ENCODE measurements at regions not wholly inside any gene's neighbourhood (a gene's known extent, or its start where the extent isn't known, plus 50 kb on each side); places are given as distances from the start of the nearest gene placed in this dataset.
A peak's percentile ranks its signal among the peaks of the same experiment; 100 is the strongest.
"Not testable (repeated sequence)": the region's sequence is repeated elsewhere in the genome, so short reads cannot be mapped to it uniquely, and the experiment has no call there.

- no peak for DNase-seq (ENCODE audit: low read depth in 4 of 4, low spot score in 3 of 4)
Observed at GRCh38 chr1:157410457-157410856, 141.9 kb downstream of the FCRL5 start.

- no peak for DNase-seq (ENCODE audit: low read depth in 4 of 4, low spot score in 3 of 4)
Observed at GRCh38 chr1:157409927-157410326, 142.4 kb downstream of the FCRL5 start.

GRCh38 chr1:157407917-157408525, 144.3 kb downstream of the FCRL5 start:
- no peak for DNase-seq (ENCODE audit: low read depth in 4 of 4, low spot score in 3 of 4)

- no peak for DNase-seq (ENCODE audit: low read depth in 4 of 4, low spot score in 3 of 4)
Observed at GRCh38 chr1:157407367-157407766, 144.9 kb downstream of the FCRL5 start.

GRCh38 chr1:157405662-157406061, 146.7 kb downstream of the FCRL5 start:
- DNase-seq (ENCODE audit: low read depth in 4 of 4, low spot score in 3 of 4): no peak

- DNase-seq (ENCODE audit: low read depth in 4 of 4, low spot score in 3 of 4): no peak
Observed at GRCh38 chr1:157404614-157405013, 147.7 kb downstream of the FCRL5 start.

- DNase-seq (ENCODE audit: low read depth in 4 of 4, low spot score in 3 of 4): no peak
Observed at GRCh38 chr1:157404063-157404501, 148.2 kb downstream of the FCRL5 start.

GRCh38 chr1:157403608-157404007, 148.7 kb downstream of the FCRL5 start:
- DNase-seq (ENCODE audit: low read depth in 4 of 4, low spot score in 3 of 4): no peak

- no peak for DNase-seq (ENCODE audit: low read depth in 4 of 4, low spot score in 3 of 4)
Observed at GRCh38 chr1:157403203-157403602, 149.1 kb downstream of the FCRL5 start.

- no peak for DNase-seq (ENCODE audit: low read depth in 4 of 4, low spot score in 3 of 4)
Observed at GRCh38 chr1:157400766-157401165, 151.5 kb downstream of the FCRL5 start.

- DNase-seq (ENCODE audit: low read depth in 4 of 4, low spot score in 3 of 4): no peak
Observed at GRCh38 chr1:157399984-157400382, 152.3 kb downstream of the FCRL5 start.

- no peak for DNase-seq (ENCODE audit: low read depth in 4 of 4, low spot score in 3 of 4)
Observed at GRCh38 chr1:157399343-157399983, 152.9 kb downstream of the FCRL5 start.

- DNase-seq (ENCODE audit: low read depth in 4 of 4, low spot score in 3 of 4): no peak
Observed at GRCh38 chr1:157390651-157391050, 161.7 kb downstream of the FCRL5 start.

- no peak for DNase-seq (ENCODE audit: low read depth in 4 of 4, low spot score in 3 of 4)
Observed at GRCh38 chr1:157388057-157388456, 164.3 kb downstream of the FCRL5 start.

GRCh38 chr1:157384258-157384657, 168.1 kb downstream of the FCRL5 start:
- no peak for DNase-seq (ENCODE audit: low read depth in 4 of 4, low spot score in 3 of 4)

- DNase-seq (ENCODE audit: low read depth in 4 of 4, low spot score in 3 of 4): no peak
Observed at GRCh38 chr1:157382351-157382750, 170.0 kb downstream of the FCRL5 start.

- no peak for DNase-seq (ENCODE audit: low read depth in 4 of 4, low spot score in 3 of 4)
Observed at GRCh38 chr1:157380523-157380922, 171.8 kb downstream of the FCRL5 start.

- DNase-seq (ENCODE audit: low read depth in 4 of 4, low spot score in 3 of 4): peak in 1 of 4 donors; percentile 17
Observed at GRCh38 chr1:157377280-157377713, 175.0 kb downstream of the FCRL5 start.

GRCh38 chr1:157376681-157377080, 175.6 kb downstream of the FCRL5 start:
- no peak for DNase-seq (ENCODE audit: low read depth in 4 of 4, low spot score in 3 of 4)

- DNase-seq (ENCODE audit: low read depth in 4 of 4, low spot score in 3 of 4): not testable (repeated sequence)
Observed at GRCh38 chr1:157372311-157372710, 180.0 kb downstream of the FCRL5 start.

- no peak for DNase-seq (ENCODE audit: low read depth in 4 of 4, low spot score in 3 of 4)
Observed at GRCh38 chr1:157371826-157372225, 180.5 kb downstream of the FCRL5 start.

- DNase-seq (ENCODE audit: low read depth in 4 of 4, low spot score in 3 of 4): no peak
Observed at GRCh38 chr1:157371221-157371620, 181.1 kb downstream of the FCRL5 start.
